Astrocyte of the cerebellum (primary cell): ENCODE measurements at regions not wholly inside any gene's neighbourhood (a gene's known extent, or its start where the extent isn't known, plus 50 kb on each side); places are given as distances from the start of the nearest gene placed in this dataset.

ENCODE experiments used
- DNase-seq: peaks from one replicate; pipeline ENCODE4 v3.0.0-alpha.2; 2011; ENCODE audit warnings: low read depth
- H3K4me3 ChIP-seq: 2 replicates; pipeline ENCODE4 v1.5.1; 2011; ENCODE audit warnings: mild to moderate bottlenecking, low read depth, low read length, moderate library complexity
- CTCF ChIP-seq: IDR thresholded peaks from 2 replicates; pipeline ENCODE4 v1.5.1; 2012; ENCODE audit warnings: low read length, low read depth, moderate library complexity, mild to moderate bottlenecking; ENCODE audit errors: missing control alignments
- in situ Hi-C: cut with HindIII; loops from 2 replicates; pipeline ENCODE4 v1.10.0; 2017; ENCODE audit warnings: low sequenced_read_pairs

- in situ Hi-C loops, result no loop called here
- no peak overlapping the region for H3K4me3 ChIP-seq
- TF ChIP-seq CTCF, result no peak
- DNase-seq, result no peak
These were observed 595.1 kb downstream of the SOX6 start for GRCh38 chr11:15761235-15761634.

- TF ChIP-seq CTCF, result no peak
- H3K4me3 ChIP-seq, result no peak overlapping the region
- DNase-seq, result no peak
- in situ Hi-C loops, result no loop called here
These were observed 592.0 kb downstream of the SOX6 start for GRCh38 chr11:15764326-15764725.

GRCh38 chr11:15764948-15765347 lies 591.4 kb downstream of the SOX6 start:
- H3K4me3 ChIP-seq, result no peak overlapping the region
- no peak for DNase-seq
- no peak for TF ChIP-seq CTCF
- in situ Hi-C loops, result no loop called here

GRCh38 chr11:15765530-15765929 lies 590.8 kb downstream of the SOX6 start:
- no peak for DNase-seq
- in situ Hi-C loops, result no loop called here
- H3K4me3 ChIP-seq, result no peak overlapping the region
- no peak for TF ChIP-seq CTCF

GRCh38 chr11:15768321-15768720 lies 588.0 kb downstream of the SOX6 start:
- in situ Hi-C loops, result no loop called here
- H3K4me3 ChIP-seq, result no peak overlapping the region
- no peak for TF ChIP-seq CTCF
- DNase-seq, result no peak

- DNase-seq, result no peak
- no peak overlapping the region for H3K4me3 ChIP-seq
- in situ Hi-C loops, result no loop called here
- TF ChIP-seq CTCF, result no peak
These were observed 587.1 kb downstream of the SOX6 start for GRCh38 chr11:15769203-15769602.

GRCh38 chr11:15770798-15771414 lies 585.4 kb downstream of the SOX6 start:
- TF ChIP-seq CTCF, result peak; percentile 86
- DNase-seq, result peak; percentile 26
- in situ Hi-C loops, result no loop called here
- no peak overlapping the region for H3K4me3 ChIP-seq
